Activated T-helper 9 cell treated with anti-CD3 and anti-CD28 coated beads, Interleukin-2, amount 50 U/mL, for 16 hours (primary cell): ENCODE measurements at regions not wholly inside any gene's neighbourhood (a gene's known extent, or its start where the extent isn't known, plus 50 kb on each side); places are given as distances from the start of the nearest gene placed in this dataset.
"Not testable (repeated sequence)": the region's sequence is repeated elsewhere in the genome, so short reads cannot be mapped to it uniquely, and the experiment has no call there.

Experiments
- DNase-seq: peaks from one replicate; pipeline ENCODE4 v3.0.0-alpha.2; 2020; ENCODE audit warnings: low read depth

- no peak for DNase-seq
Observed at GRCh38 chr5:1652873-1653697, 129.3 kb upstream of the LPCAT1 start.

GRCh38 chr5:1651971-1652872, 128.5 kb upstream of the LPCAT1 start:
- no peak for DNase-seq

- DNase-seq, result no peak
Observed at GRCh38 chr5:1651250-1651649, 127.5 kb upstream of the LPCAT1 start.

- DNase-seq, result no peak
Observed at GRCh38 chr5:1649554-1649953, 125.8 kb upstream of the LPCAT1 start.

GRCh38 chr5:1648806-1649205, 125.0 kb upstream of the LPCAT1 start:
- no peak for DNase-seq

- DNase-seq, result no peak
Observed at GRCh38 chr5:1647580-1647979, 123.8 kb upstream of the LPCAT1 start.

GRCh38 chr5:1644810-1645571, 121.2 kb upstream of the LPCAT1 start:
- peak; percentile 68 for DNase-seq

- not testable (repeated sequence) for DNase-seq
Observed at GRCh38 chr5:1644393-1644809, 120.6 kb upstream of the LPCAT1 start.

GRCh38 chr5:1643651-1644392, 120.1 kb upstream of the LPCAT1 start:
- no peak for DNase-seq

- DNase-seq, result no peak
Observed at GRCh38 chr5:1642621-1643061, 118.9 kb upstream of the LPCAT1 start.

GRCh38 chr5:1642221-1642620, 118.5 kb upstream of the LPCAT1 start:
- DNase-seq, result no peak

- peak; percentile 41 for DNase-seq
Observed at GRCh38 chr5:1641560-1642166, 117.9 kb upstream of the LPCAT1 start.

- DNase-seq, result no peak
Observed at GRCh38 chr5:1641041-1641440, 117.3 kb upstream of the LPCAT1 start.

GRCh38 chr5:1640421-1640881, 116.7 kb upstream of the LPCAT1 start:
- DNase-seq, result no peak

- DNase-seq, result no peak
Observed at GRCh38 chr5:1639757-1640156, 116.0 kb upstream of the LPCAT1 start.

- no peak for DNase-seq
Observed at GRCh38 chr5:1638658-1639400, 115.1 kb upstream of the LPCAT1 start.

GRCh38 chr5:1637639-1638481, 114.1 kb upstream of the LPCAT1 start:
- DNase-seq, result no peak

- DNase-seq, result no peak
Observed at GRCh38 chr5:1636981-1637638, 113.3 kb upstream of the LPCAT1 start.
